ENCODE measurements at regions not wholly inside any gene's neighbourhood (a gene's known extent, or its start where the extent isn't known, plus 50 kb on each side); places are given as distances from the start of the nearest gene placed in this dataset.

- peaks cover 10 to 16% (median 14%) of the 10 kb centered on the region in 4 donors for H3K4me1 ChIP-seq
- TF ChIP-seq POLR2AphosphoS5 (IDR thresholded peaks at IDR 0.05) (no peak), CTCF (IDR thresholded peaks at IDR 0.05) (no peak), EP300 (IDR thresholded peaks at IDR 0.05) (no peak)
- H3K4me3 ChIP-seq, result no peak overlapping the region
- H3K27ac ChIP-seq (replicated peaks in 1 of 4), result no peak overlapping the region
- intact Hi-C loops (cut with DNase I), result no loop called here
- WGBS, result 83% methylated on average over 3 of the region's 3 CpGs
- DNase-seq (ENCODE audit: extremely low spot score), result no peak
- H3K36me3 ChIP-seq, result no peaks in the 10 kb centered on the region
- H3K27me3 ChIP-seq, result no peaks in the 10 kb centered on the region
- no peaks in the 10 kb centered on the region for H3K9me3 ChIP-seq
Observed at GRCh38 chr6:16834242-16834641, 73.0 kb upstream of the ATXN1 start.

GRCh38 chr6:16832721-16833120 is 71.5 kb upstream of the ATXN1 start:
- H3K4me1 ChIP-seq, result peaks cover 10 to 16% (median 14%) of the 10 kb centered on the region in 4 donors
- no peaks in the 10 kb centered on the region for H3K9me3 ChIP-seq
- 91% methylated on average over 6 of the region's 6 CpGs for WGBS
- TF ChIP-seq EP300 (IDR thresholded peaks at IDR 0.05), result no peak
- TF ChIP-seq CTCF (IDR thresholded peaks at IDR 0.05), result no peak
- TF ChIP-seq POLR2A (IDR thresholded peaks at IDR 0.05; ENCODE audit: low read depth), result no peak
- no peak for TF ChIP-seq POLR2AphosphoS5 (IDR thresholded peaks at IDR 0.05)
- intact Hi-C loops (cut with DNase I), result no loop called here
- no peak overlapping the region for H3K4me3 ChIP-seq
- no peak for DNase-seq (ENCODE audit: extremely low spot score)
- no peaks in the 10 kb centered on the region for H3K36me3 ChIP-seq
- no peaks in the 10 kb centered on the region for H3K27me3 ChIP-seq
- no peak overlapping the region for H3K27ac ChIP-seq (replicated peaks in 1 of 4)

- DNase-seq (ENCODE audit: extremely low spot score), result no peak
- Histone ChIP-seq H3K36me3 (no peaks in the 10 kb centered on the region), H3K9me3 (no peaks in the 10 kb centered on the region), H3K27me3 (no peaks in the 10 kb centered on the region), H3K4me3 (no peak overlapping the region), H3K4me1 (peaks cover 10 to 15% (median 14%) of the 10 kb centered on the region in 4 donors), H3K27ac (replicated peaks in 1 of 4) (no peak overlapping the region)
- TF ChIP-seq POLR2A (IDR thresholded peaks at IDR 0.05; ENCODE audit: low read depth) (no peak), CTCF (IDR thresholded peaks at IDR 0.05) (no peak), EP300 (IDR thresholded peaks at IDR 0.05) (no peak), POLR2AphosphoS5 (IDR thresholded peaks at IDR 0.05) (no peak)
- WGBS, result 88% methylated on average over 5 of the region's 5 CpGs
- intact Hi-C loops (cut with DNase I), result no loop called here
Observed at GRCh38 chr6:16832043-16832567, 70.8 kb upstream of the ATXN1 start.

- TF ChIP-seq EP300 (IDR thresholded peaks at IDR 0.05), result no peak
- TF ChIP-seq CTCF (IDR thresholded peaks at IDR 0.05), result no peak
- no peak for TF ChIP-seq POLR2A (IDR thresholded peaks at IDR 0.05; ENCODE audit: low read depth)
- TF ChIP-seq POLR2AphosphoS5 (IDR thresholded peaks at IDR 0.05), result no peak
- Histone ChIP-seq H3K27me3 (no peaks in the 10 kb centered on the region), H3K9me3 (no peaks in the 10 kb centered on the region), H3K4me3 (no peak overlapping the region), H3K27ac (replicated peaks in 1 of 4) (no peak overlapping the region), H3K4me1 (peaks cover 3 to 5% (median 5%) of the 10 kb centered on the region in 4 donors), H3K36me3 (no peaks in the 10 kb centered on the region)
- DNase-seq (ENCODE audit: extremely low spot score), result no peak
- intact Hi-C loops (cut with DNase I), result no loop called here
- WGBS, result 83% methylated on average over 8 of the region's 8 CpGs
Observed at GRCh38 chr6:16831136-16831535, 69.9 kb upstream of the ATXN1 start.

- TF ChIP-seq CTCF (IDR thresholded peaks at IDR 0.05) (no peak), POLR2A (IDR thresholded peaks at IDR 0.05; ENCODE audit: low read depth) (no peak), EP300 (IDR thresholded peaks at IDR 0.05) (no peak), POLR2AphosphoS5 (IDR thresholded peaks at IDR 0.05) (no peak)
- Histone ChIP-seq H3K27ac (replicated peaks in 1 of 4) (no peak overlapping the region), H3K36me3 (no peaks in the 10 kb centered on the region), H3K4me3 (no peak overlapping the region), H3K4me1 (no peaks in the 10 kb centered on the region), H3K27me3 (no peaks in the 10 kb centered on the region), H3K9me3 (no peaks in the 10 kb centered on the region)
- DNase-seq (ENCODE audit: extremely low spot score), result no peak
- intact Hi-C loops (cut with DNase I), result no loop called here
- 96% methylated on average over 2 of the region's 2 CpGs for WGBS
Observed at GRCh38 chr6:16828058-16828457, 66.8 kb upstream of the ATXN1 start.

All from esophagus muscularis mucosa (tissue), 4 donors.